ENCODE measurements at regions not wholly inside any gene's neighbourhood (a gene's known extent, or its start where the extent isn't known, plus 50 kb on each side); places are given as distances from the start of the nearest gene placed in this dataset.

DNA sequence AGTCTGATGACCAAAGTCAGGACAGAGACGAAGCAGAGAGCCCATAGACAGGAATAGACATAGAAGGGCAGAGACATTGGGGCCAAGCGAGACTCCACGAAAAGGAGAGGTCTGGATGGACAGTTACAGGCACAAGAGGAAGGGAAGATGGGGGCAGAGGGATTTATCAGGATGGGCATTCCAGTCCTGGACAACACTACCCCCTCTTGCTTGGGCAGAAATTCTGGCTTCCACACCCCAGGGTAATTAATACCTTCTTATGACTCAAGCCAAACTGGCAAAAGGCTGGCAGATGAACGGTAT is 82.2 kb upstream of the MAFB start:
- no peak overlapping the region for H3K9ac ChIP-seq (ENCODE audit: low read length)
- H3K36me3 ChIP-seq (ENCODE audit: insufficient read depth, low read length), result no peaks in the 10 kb centered on the region
- no peaks in the 10 kb centered on the region for H3K4me1 ChIP-seq (ENCODE audit: insufficient read depth, low read length)
- H3K27ac ChIP-seq (ENCODE audit: low read depth, low read length), result no peak overlapping the region
- H3K4me3 ChIP-seq (ENCODE audit: low read depth in 1 of 2, low read length in 2 of 2), result no peak overlapping the region
- no peaks in the 10 kb centered on the region for H3K9me3 ChIP-seq (ENCODE audit: low read length)
- no peaks in the 10 kb centered on the region for H3K27me3 ChIP-seq (ENCODE audit: control insufficient read depth in 1 of 2, insufficient read depth in 2 of 2, low read length in 2 of 2)

DNA sequence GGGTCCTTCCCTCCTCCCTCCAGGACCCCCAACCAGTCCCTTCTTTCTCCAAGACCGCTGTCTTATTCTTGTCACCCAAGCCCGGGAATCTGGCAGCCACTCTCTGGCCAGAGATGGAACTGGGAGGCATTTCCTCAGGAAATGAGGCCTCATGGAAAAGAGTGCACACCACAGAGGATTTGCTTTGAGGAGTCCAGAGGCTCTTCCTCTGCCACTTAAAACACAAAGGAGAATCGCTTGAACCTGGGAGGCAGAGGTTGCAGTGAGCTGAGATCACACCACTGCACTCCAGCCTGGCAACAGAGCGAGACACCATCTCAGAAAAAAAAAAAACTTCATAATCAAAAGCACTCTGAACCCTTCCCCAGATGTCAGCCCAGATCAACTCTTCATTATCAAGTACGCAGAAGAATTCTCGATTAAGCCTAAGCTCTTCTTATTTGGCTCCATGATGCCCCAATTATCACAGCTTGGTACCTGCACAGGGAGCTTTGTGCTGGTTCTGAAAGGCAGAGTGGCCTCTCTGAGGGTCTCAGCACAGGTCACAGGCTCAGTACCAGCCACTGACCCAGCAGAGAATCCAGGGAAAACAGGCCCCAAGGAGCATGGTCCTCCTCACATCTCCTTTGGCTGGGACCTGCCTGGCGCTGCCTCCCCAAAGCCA is 82.9 kb upstream of the MAFB start:
- Histone ChIP-seq H3K36me3 (ENCODE audit: insufficient read depth, low read length) (no peaks in the 10 kb centered on the region), H3K4me1 (ENCODE audit: insufficient read depth, low read length) (no peaks in the 10 kb centered on the region), H3K27ac (ENCODE audit: low read depth, low read length) (no peak overlapping the region), H3K9me3 (ENCODE audit: low read length) (no peaks in the 10 kb centered on the region), H3K4me3 (ENCODE audit: low read depth in 1 of 2, low read length in 2 of 2) (no peak overlapping the region), H3K9ac (ENCODE audit: low read length) (no peak overlapping the region), H3K27me3 (ENCODE audit: control insufficient read depth in 1 of 2, insufficient read depth in 2 of 2, low read length in 2 of 2) (no peaks in the 10 kb centered on the region)

DNA sequence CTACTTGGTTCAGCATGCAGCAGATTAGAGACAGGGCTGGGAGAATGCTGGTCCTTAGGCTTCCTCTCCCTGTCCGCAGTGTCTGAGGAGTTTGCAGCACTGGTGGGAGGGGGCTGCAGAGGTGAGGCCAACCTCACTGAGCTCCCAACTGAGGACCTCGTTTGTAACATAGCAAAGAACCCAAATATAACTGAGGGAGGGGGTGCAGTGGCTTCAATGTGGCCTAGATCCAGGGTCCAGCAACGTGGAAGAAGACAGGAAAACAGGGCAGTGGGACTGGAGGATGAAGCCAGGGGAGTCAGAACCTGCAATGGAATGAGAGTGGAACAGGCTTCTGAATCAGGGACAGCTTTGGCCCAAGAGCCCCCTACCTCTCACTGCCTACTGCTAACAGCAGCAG is 84.3 kb upstream of the MAFB start:
- H3K36me3 ChIP-seq (ENCODE audit: insufficient read depth, low read length), result no peaks in the 10 kb centered on the region
- no peak overlapping the region for H3K4me3 ChIP-seq (ENCODE audit: low read depth in 1 of 2, low read length in 2 of 2)
- H3K27ac ChIP-seq (ENCODE audit: low read depth, low read length), result no peak overlapping the region
- no peaks in the 10 kb centered on the region for H3K9me3 ChIP-seq (ENCODE audit: low read length)
- H3K9ac ChIP-seq (ENCODE audit: low read length), result no peak overlapping the region
- H3K27me3 ChIP-seq (ENCODE audit: control insufficient read depth in 1 of 2, insufficient read depth in 2 of 2, low read length in 2 of 2), result no peaks in the 10 kb centered on the region
- no peaks in the 10 kb centered on the region for H3K4me1 ChIP-seq (ENCODE audit: insufficient read depth, low read length)

DNA sequence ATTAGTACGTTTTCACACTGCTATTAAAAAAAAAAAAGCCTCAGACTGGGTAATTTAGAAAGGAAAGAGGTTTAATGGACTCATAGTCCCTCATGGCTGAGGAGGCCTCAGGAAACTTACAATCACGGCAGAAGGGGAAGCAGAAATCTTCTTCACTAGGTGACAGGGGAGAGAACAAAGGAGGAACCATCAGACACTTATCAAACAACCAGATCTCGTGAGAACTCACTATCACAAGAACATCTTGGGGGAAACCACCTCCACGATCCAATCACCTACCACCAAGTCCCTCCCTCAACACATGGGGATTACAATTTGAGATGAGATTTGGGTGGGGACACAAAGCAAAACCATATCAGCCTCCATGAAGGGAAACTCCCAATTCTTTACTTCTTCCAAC is 85.2 kb upstream of the MAFB start:
- no peaks in the 10 kb centered on the region for H3K27me3 ChIP-seq (ENCODE audit: control insufficient read depth in 1 of 2, insufficient read depth in 2 of 2, low read length in 2 of 2)
- no peak overlapping the region for H3K4me3 ChIP-seq (ENCODE audit: low read depth in 1 of 2, low read length in 2 of 2)
- no peaks in the 10 kb centered on the region for H3K4me1 ChIP-seq (ENCODE audit: insufficient read depth, low read length)
- no peak overlapping the region for H3K9ac ChIP-seq (ENCODE audit: low read length)
- no peaks in the 10 kb centered on the region for H3K9me3 ChIP-seq (ENCODE audit: low read length)
- no peak overlapping the region for H3K27ac ChIP-seq (ENCODE audit: low read depth, low read length)
- no peaks in the 10 kb centered on the region for H3K36me3 ChIP-seq (ENCODE audit: insufficient read depth, low read length)

DNA sequence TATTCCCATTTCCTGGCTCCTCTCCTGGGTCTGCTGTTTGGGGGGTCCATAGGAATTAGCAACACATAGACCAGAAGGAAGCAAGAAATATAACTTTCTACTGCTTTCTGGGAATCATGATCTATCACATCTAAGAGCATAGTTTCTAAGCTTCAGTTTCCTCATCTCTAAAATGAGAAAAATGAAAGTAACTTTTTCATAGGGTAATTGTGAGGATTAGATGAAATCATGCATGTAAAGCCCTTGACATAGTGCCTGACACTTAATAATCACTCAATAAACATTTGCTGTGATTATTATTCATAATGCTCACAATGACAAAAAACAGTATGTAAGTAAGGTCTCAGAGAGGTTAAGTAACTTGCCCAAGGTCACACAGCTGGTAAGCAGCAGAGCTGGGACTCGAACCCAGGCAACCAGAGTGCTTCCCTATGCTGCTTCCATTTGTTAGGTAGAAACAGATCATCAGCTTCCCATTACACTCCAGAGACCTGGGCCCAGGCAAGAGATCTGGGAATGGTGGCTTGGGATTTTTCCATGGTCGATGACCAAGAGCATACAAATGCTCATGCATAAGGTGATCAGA is 86.6 kb upstream of the MAFB start:
- Histone ChIP-seq H3K4me3 (ENCODE audit: low read depth in 1 of 2, low read length in 2 of 2) (no peak overlapping the region), H3K27me3 (ENCODE audit: control insufficient read depth in 1 of 2, insufficient read depth in 2 of 2, low read length in 2 of 2) (no peaks in the 10 kb centered on the region), H3K9me3 (ENCODE audit: low read length) (no peaks in the 10 kb centered on the region)

DNA sequence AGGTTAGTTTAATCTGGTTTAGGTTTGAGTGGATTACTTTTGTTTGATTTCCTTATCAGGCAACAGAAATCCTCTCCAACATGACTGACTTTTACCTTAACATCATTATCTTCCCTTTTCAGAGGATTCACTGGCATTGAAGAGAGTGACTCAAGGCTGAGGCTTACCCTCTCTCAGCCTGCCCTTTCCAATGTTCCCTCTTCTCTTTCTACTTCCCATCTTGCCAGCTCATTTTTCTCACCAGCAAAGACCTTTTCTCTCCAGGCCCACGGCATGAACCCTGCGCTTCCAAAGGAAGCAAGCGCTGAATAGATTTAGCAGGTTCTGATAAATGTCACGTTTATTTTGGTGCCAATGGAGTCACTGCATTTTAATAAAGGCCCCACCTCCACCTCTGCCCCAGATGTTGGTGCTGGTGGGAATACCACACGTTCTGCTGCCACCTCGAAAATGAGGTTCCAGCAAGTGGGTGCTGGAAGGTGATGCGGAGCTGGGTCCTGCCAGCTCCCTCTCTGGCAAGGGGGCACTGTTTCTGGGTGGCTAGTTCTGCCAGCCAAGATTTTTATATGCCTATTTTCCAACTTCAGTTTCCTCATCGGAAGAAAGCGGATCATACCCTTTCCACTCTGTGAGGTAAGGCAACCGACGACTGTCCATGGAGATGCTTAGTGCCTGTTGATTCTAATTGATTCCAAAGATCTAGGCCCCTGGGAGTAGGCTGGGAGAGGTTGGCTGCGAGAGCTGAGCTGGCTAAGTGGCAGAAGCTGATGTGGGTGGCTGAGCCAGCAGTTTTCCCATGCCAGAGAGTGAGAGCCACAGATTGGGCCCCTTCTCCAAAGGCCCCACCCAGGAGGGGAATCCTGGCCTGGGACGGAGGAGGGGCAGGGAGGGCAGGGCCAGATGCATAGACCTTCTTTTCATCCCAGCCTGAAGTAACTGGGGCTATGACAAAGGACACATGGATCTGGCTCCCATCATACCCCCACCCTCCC is 87.7 kb upstream of the MAFB start:
- no peaks in the 10 kb centered on the region for H3K36me3 ChIP-seq (ENCODE audit: insufficient read depth, low read length)
- no peaks in the 10 kb centered on the region for H3K27me3 ChIP-seq (ENCODE audit: control insufficient read depth in 1 of 2, insufficient read depth in 2 of 2, low read length in 2 of 2)

More for the DNA sequence above, 86.6 kb upstream of the MAFB start:
- Histone ChIP-seq H3K9ac (ENCODE audit: low read length) (no peak overlapping the region), H3K36me3 (ENCODE audit: insufficient read depth, low read length) (no peaks in the 10 kb centered on the region), H3K4me1 (ENCODE audit: insufficient read depth, low read length) (no peaks in the 10 kb centered on the region), H3K27ac (ENCODE audit: low read depth, low read length) (no peak overlapping the region)

DNA sequence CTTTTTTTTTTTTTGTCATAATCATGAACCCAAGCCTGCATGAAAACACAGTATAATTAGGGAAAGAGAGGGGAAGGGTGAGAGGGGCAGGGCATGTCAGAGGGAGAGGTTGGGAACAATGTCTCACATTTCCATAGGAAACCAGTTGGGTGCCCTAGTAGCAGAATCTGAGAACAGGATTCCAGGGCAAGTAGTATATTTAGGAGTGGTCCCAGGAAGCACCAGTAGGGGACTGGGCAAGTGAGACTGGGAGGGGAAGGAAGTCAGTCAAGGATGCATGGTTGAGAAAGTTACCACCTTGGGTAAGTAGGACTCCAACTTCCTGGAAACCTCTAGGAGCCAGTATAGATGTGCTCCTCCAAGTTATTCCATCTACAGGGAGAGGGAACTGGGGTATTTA is 88.6 kb upstream of the MAFB start:
- Histone ChIP-seq H3K36me3 (ENCODE audit: insufficient read depth, low read length) (no peaks in the 10 kb centered on the region), H3K4me3 (ENCODE audit: low read depth in 1 of 2, low read length in 2 of 2) (no peak overlapping the region), H3K4me1 (ENCODE audit: insufficient read depth, low read length) (no peaks in the 10 kb centered on the region), H3K27me3 (ENCODE audit: control insufficient read depth in 1 of 2, insufficient read depth in 2 of 2, low read length in 2 of 2) (no peaks in the 10 kb centered on the region), H3K9ac (ENCODE audit: low read length) (no peak overlapping the region), H3K27ac (ENCODE audit: low read depth, low read length) (no peak overlapping the region), H3K9me3 (ENCODE audit: low read length) (no peaks in the 10 kb centered on the region)

More for the DNA sequence above, 87.7 kb upstream of the MAFB start:
- no peak overlapping the region for H3K4me3 ChIP-seq (ENCODE audit: low read depth in 1 of 2, low read length in 2 of 2)
- no peak overlapping the region for H3K27ac ChIP-seq (ENCODE audit: low read depth, low read length)
- H3K9ac ChIP-seq (ENCODE audit: low read length), result no peak overlapping the region
- no peaks in the 10 kb centered on the region for H3K4me1 ChIP-seq (ENCODE audit: insufficient read depth, low read length)
- H3K9me3 ChIP-seq (ENCODE audit: low read length), result no peaks in the 10 kb centered on the region

DNA sequence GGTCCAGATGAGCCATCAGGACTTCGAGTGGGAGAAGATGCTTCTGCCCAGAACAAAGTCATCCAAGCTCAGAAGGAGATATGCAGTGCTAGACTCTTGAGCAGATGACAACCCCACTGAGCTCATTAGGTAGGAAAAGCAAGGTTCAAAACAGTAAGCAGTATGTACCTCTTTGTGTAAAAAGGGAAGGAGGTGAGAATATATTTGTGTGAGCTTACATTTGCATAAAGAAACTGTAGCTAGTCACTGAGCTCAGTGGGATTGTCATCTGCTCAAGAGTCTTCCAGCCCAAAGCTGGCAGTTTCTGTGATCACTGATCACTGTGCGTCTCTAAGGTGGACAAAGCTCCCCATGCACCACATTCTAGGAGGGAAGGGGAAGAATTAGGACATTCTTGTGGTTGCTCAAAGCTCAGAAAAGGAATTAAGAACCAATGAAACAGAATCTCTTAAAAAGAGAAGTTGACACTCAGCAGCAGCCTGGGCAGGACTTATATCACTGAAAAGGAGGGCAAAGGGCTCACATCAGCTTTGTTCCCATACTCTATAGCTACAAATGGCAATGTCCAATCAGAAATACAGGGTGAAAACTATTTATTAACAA is 90.0 kb upstream of the MAFB start:
- no peaks in the 10 kb centered on the region for H3K27me3 ChIP-seq (ENCODE audit: control insufficient read depth in 1 of 2, insufficient read depth in 2 of 2, low read length in 2 of 2)
- no peak overlapping the region for H3K27ac ChIP-seq (ENCODE audit: low read depth, low read length)
- H3K36me3 ChIP-seq (ENCODE audit: insufficient read depth, low read length), result no peaks in the 10 kb centered on the region
- H3K9me3 ChIP-seq (ENCODE audit: low read length), result no peaks in the 10 kb centered on the region
- H3K4me1 ChIP-seq (ENCODE audit: insufficient read depth, low read length), result no peaks in the 10 kb centered on the region
- H3K4me3 ChIP-seq (ENCODE audit: low read depth in 1 of 2, low read length in 2 of 2), result no peak overlapping the region
- no peak overlapping the region for H3K9ac ChIP-seq (ENCODE audit: low read length)

GRCh38 chr20:40781327-40782042 is 92.4 kb upstream of the MAFB start:
- H3K36me3 ChIP-seq (ENCODE audit: insufficient read depth, low read length), result no peaks in the 10 kb centered on the region

GRCh38 chr20:40782043-40782368 is 93.0 kb upstream of the MAFB start:
- no peaks in the 10 kb centered on the region for H3K36me3 ChIP-seq (ENCODE audit: insufficient read depth, low read length)
- no peaks in the 10 kb centered on the region for H3K27me3 ChIP-seq (ENCODE audit: control insufficient read depth in 1 of 2, insufficient read depth in 2 of 2, low read length in 2 of 2)

More at GRCh38 chr20:40781327-40782042, 92.4 kb upstream of the MAFB start:
- H3K4me1 ChIP-seq (ENCODE audit: insufficient read depth, low read length), result no peaks in the 10 kb centered on the region
- H3K27ac ChIP-seq (ENCODE audit: low read depth, low read length), result no peak overlapping the region
- H3K4me3 ChIP-seq (ENCODE audit: low read depth in 1 of 2, low read length in 2 of 2), result no peak overlapping the region
- no peak overlapping the region for H3K9ac ChIP-seq (ENCODE audit: low read length)
- no peaks in the 10 kb centered on the region for H3K9me3 ChIP-seq (ENCODE audit: low read length)
- H3K27me3 ChIP-seq (ENCODE audit: control insufficient read depth in 1 of 2, insufficient read depth in 2 of 2, low read length in 2 of 2), result no peaks in the 10 kb centered on the region

GRCh38 chr20:40785346-40785745 is 96.3 kb upstream of the MAFB start:
- no peak overlapping the region for H3K4me3 ChIP-seq (ENCODE audit: low read depth in 1 of 2, low read length in 2 of 2)
- H3K27ac ChIP-seq (ENCODE audit: low read depth, low read length), result no peak overlapping the region
- no peaks in the 10 kb centered on the region for H3K36me3 ChIP-seq (ENCODE audit: insufficient read depth, low read length)
- no peaks in the 10 kb centered on the region for H3K27me3 ChIP-seq (ENCODE audit: control insufficient read depth in 1 of 2, insufficient read depth in 2 of 2, low read length in 2 of 2)
- no peaks in the 10 kb centered on the region for H3K4me1 ChIP-seq (ENCODE audit: insufficient read depth, low read length)
- no peak overlapping the region for H3K9ac ChIP-seq (ENCODE audit: low read length)
- no peaks in the 10 kb centered on the region for H3K9me3 ChIP-seq (ENCODE audit: low read length)

More at GRCh38 chr20:40782043-40782368, 93.0 kb upstream of the MAFB start:
- H3K9ac ChIP-seq (ENCODE audit: low read length), result no peak overlapping the region
- no peaks in the 10 kb centered on the region for H3K9me3 ChIP-seq (ENCODE audit: low read length)
- no peaks in the 10 kb centered on the region for H3K4me1 ChIP-seq (ENCODE audit: insufficient read depth, low read length)
- no peak overlapping the region for H3K27ac ChIP-seq (ENCODE audit: low read depth, low read length)
- no peak overlapping the region for H3K4me3 ChIP-seq (ENCODE audit: low read depth in 1 of 2, low read length in 2 of 2)
